ENCODE measurements at regions not wholly inside any gene's neighbourhood (a gene's known extent, or its start where the extent isn't known, plus 50 kb on each side); places are given as distances from the start of the nearest gene placed in this dataset.

DNA sequence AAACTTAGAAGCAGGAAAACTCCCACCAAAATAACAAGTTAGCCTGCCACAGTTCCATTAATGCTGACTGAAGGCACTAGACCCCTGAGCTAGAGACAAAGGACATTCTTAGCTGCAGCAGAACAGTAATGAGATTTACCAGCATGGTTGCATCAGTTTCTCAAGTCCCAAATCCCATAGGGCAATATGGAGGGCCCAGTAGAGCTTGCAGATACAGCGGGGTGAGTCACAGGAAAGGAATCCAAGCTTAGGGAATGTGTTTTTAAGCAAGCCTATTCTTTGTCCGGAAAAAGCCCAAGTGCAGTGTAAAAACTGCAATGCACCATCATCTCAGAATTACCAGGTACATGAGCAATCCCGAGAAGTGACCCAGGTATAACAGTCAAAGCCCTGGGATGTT, 51.3 kb upstream of the EXOC1L start:
- H3K4me1 Mint-ChIP-seq (ENCODE audit: unreplicated experiment), result no peaks in the 10 kb centered on the region
- H3K27me3 Mint-ChIP-seq (ENCODE audit: unreplicated experiment), result no peaks in the 10 kb centered on the region
- no peak for DNase-seq (ENCODE audit: low spot score)
- TF ChIP-seq, protein P1, sequence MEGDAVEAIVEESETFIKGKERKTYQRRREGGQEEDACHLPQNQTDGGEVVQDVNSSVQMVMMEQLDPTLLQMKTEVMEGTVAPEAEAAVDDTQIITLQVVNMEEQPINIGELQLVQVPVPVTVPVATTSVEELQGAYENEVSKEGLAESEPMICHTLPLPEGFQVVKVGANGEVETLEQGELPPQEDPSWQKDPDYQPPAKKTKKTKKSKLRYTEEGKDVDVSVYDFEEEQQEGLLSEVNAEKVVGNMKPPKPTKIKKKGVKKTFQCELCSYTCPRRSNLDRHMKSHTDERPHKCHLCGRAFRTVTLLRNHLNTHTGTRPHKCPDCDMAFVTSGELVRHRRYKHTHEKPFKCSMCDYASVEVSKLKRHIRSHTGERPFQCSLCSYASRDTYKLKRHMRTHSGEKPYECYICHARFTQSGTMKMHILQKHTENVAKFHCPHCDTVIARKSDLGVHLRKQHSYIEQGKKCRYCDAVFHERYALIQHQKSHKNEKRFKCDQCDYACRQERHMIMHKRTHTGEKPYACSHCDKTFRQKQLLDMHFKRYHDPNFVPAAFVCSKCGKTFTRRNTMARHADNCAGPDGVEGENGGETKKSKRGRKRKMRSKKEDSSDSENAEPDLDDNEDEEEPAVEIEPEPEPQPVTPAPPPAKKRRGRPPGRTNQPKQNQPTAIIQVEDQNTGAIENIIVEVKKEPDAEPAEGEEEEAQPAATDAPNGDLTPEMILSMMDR (IDR thresholded peaks at IDR 0.05; ENCODE audit: unreplicated experiment), result no peak
- H3K4me3 Mint-ChIP-seq (ENCODE audit: unreplicated experiment), result no peak overlapping the region
- no peak overlapping the region for H3K27ac Mint-ChIP-seq (ENCODE audit: unreplicated experiment)
- H3K9me3 Mint-ChIP-seq (ENCODE audit: unreplicated experiment), result no peaks in the 10 kb centered on the region
- no peaks in the 10 kb centered on the region for H3K36me3 Mint-ChIP-seq (ENCODE audit: low read depth, unreplicated experiment)
